IPS DF 4.7 (cell line): ENCODE measurements at regions not wholly inside any gene's neighbourhood (a gene's known extent, or its start where the extent isn't known, plus 50 kb on each side); places are given as distances from the start of the nearest gene placed in this dataset.
"Not testable (repeated sequence)": the region's sequence is repeated elsewhere in the genome, so short reads cannot be mapped to it uniquely, and the experiment has no call there.

Source experiments
- DNase-seq: peaks from one replicate; pipeline ENCODE4 v3.0.0-alpha.2; 2013; ENCODE audit warnings: low spot score; ENCODE audit errors: extremely low read depth

- no peak for DNase-seq
These were observed 117.4 kb upstream of the TMEM45B start for GRCh38 chr11:129698212-129698611.

- DNase-seq = no peak
These were observed 115.8 kb upstream of the TMEM45B start for GRCh38 chr11:129699711-129700304.

GRCh38 chr11:129700701-129701100 lies 114.9 kb upstream of the TMEM45B start:
- DNase-seq = no peak

DNA sequence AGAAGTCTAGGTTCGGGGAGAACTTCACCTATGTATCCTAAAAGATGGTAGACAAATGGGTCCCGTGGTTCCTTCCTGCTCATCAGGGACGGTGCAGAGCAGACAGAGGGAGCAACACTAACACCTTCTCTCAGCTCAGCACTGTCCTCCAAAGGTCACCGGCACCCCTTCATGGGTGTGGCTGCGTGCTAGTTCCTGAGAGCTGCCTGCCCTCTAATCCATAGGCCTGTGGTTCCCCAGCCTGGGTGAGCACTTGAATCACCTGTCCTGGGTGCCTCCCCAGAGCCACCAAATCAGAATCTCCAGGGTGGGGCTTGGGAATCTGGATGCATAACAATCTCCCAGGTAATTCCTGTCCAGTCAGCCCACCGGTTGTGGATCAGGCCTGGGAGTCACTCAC lies 113.9 kb upstream of the TMEM45B start:
- DNase-seq = no peak

GRCh38 chr11:129702410-129703398 lies 112.9 kb upstream of the TMEM45B start:
- DNase-seq = no peak

- no peak for DNase-seq
These were observed 111.8 kb upstream of the TMEM45B start for GRCh38 chr11:129703846-129704245.

DNA sequence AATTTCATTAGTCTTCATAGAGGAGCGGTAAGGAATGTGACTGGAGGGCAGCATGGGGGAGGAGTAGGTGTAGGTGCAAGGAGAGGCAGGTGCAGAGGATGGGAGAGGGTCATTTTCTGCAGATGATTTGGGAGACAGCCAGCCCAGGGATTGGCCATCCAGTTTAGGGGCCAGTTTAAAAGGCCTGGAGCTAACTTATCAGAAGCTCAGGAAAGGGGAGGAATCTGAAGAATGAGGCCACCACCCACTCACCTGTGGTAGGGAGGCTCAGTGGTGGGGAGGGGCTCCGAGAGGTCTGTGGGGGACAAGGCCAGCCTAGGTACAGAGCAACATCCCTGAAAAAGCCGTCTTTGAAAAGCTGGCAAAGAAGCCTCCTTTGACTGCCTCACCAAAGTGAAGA lies 110.8 kb upstream of the TMEM45B start:
- no peak for DNase-seq

DNA sequence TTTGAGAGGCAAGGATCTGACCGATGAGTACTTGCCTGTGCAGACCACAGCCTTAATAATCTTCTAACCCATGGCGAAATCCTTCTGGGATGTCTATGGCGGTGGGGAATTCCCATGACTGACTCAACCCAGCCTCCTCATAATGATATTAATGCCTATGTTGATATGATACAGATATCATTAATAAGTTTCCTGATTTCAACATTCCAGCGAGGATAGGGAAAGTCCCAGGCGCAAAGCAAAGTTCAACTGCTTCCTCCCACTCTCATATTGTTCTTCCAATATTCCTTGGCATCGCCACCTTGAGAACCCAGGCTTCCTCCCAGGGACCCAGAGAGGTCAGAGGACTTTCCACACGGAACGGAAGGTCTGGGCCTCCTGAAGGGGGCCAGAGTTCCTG lies 110.3 kb upstream of the TMEM45B start:
- DNase-seq = no peak

GRCh38 chr11:129705933-129706332 lies 109.7 kb upstream of the TMEM45B start:
- DNase-seq = no peak

GRCh38 chr11:129709801-129710398 lies 105.7 kb upstream of the TMEM45B start:
- no peak for DNase-seq

GRCh38 chr11:129710423-129710822 lies 105.2 kb upstream of the TMEM45B start:
- DNase-seq = no peak

GRCh38 chr11:129711760-129712159 lies 103.9 kb upstream of the TMEM45B start:
- DNase-seq = no peak

DNA sequence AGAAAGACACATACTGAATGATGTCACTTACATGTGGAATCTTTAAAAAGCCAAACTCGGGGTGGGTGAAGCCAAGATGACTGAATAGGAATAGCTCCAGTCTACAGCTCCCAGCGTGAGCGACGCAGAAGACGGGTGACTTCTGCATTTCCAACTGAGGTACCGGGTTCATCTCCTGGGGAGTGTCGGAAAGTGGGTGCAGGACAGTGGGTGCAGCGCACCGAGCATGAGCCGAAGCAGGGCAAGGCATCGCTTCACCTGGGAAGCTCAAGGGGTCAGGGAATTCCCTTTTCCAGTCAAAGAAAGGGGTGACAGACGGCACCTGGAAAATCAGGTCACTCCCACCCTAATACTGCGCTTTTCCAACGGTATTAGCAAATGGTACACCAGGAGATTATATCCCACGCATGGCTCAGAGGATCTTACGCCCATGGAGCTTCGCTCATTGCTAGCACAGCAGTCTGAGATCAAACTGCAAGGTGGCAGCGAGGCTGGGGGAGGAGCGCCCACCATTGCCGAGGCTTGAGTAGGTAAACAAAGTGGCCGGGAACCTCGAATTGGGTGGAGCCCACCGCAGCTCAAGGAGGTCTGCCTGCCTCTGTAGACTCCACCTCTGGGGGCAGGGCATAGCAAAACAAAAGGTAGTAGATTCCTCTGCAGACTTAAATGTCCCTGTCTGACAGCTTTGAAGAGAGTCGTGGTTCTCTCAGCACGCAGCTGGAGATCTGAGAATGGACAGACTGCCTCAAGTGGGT lies 103.0 kb upstream of the TMEM45B start:
- not testable (repeated sequence) for DNase-seq

- DNase-seq = no peak
These were observed 96.6 kb upstream of the TMEM45B start for GRCh38 chr11:129719037-129719436.

- no peak for DNase-seq
These were observed 95.5 kb upstream of the TMEM45B start for GRCh38 chr11:129720156-129720555.

DNA sequence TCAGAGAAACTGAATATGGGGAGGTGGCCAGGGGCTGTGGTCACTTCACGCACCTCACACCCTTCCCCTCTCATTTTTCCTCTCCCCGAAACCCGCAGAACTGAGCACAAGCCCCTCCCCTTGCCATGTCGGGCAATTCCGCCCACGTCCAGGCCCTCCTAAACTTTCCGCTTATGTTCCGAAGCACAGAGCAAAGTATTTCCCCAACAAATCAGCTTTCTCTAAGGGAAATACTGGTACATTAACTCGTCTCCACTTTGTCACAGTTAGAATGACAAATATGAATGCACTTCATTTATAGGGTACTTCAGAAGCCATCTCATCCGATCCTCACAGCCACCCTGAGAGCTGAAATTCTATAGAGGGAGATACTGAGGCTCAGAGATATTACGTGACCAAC lies 94.7 kb upstream of the TMEM45B start:
- no peak for DNase-seq

- DNase-seq = no peak
These were observed 94.0 kb upstream of the TMEM45B start for GRCh38 chr11:129721685-129722084.

GRCh38 chr11:129722529-129722928 lies 93.1 kb upstream of the TMEM45B start:
- DNase-seq = no peak

- no peak for DNase-seq
These were observed 92.4 kb upstream of the TMEM45B start for GRCh38 chr11:129723146-129723760.

DNA sequence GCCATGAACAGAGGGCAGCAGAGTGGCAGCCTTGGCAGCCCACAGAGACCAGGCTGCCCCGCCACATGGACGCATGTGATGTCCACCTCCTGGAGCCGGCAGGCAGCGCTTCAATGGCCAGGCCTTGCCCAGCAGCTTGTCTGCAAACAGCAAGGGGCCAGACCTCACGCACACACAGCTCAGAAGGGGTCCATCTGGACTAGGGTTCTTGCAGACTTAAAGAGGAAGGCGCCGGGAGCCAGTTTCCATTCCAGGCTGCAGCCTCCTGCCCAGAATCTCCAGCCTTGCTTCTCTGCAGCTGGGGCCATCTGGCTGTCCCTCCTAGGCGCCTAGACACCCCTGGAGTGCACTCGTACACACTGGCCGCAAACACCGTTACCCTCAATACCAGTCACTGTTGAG lies 91.9 kb upstream of the TMEM45B start:
- no peak for DNase-seq

DNA sequence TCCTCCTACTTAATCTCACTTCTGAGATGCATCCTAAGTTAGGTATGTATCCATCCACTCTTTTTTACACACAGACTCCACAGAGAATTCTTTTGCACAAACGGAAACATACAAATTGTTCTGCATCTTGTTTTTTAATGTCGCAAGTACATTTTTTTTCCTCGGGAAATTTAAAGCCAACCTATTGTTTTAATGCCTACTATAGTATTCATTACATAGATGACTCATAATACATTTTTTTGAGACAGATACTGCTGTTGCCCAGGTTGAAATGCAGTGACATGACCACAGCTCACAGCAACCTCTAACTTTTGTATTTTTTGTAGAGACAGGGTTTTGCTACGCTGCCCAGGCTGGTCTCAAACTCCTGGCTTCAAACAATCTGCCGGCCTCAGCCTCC lies 90.8 kb upstream of the TMEM45B start:
- no peak for DNase-seq
